Fibroblast of lung (primary cell): ENCODE measurements at regions not wholly inside any gene's neighbourhood (a gene's known extent, or its start where the extent isn't known, plus 50 kb on each side); places are given as distances from the start of the nearest gene placed in this dataset.

Source experiments
- CTCF ChIP-seq, 2 donors: IDR thresholded peaks in 1 of 2; conservative IDR thresholded peaks in 1 of 2; 1 replicate in 1 of 2; 2 replicates in 1 of 2; pipeline ENCODE4 v1.5.1; 2011 to 2012; ENCODE audit warnings: low read length in 2 of 2, control low read depth in 1 of 2, inconsistent platforms in 1 of 2, low read depth in 1 of 2, mild to moderate bottlenecking in 1 of 2
- EZH2 ChIP-seq: IDR thresholded peaks from 2 replicates; pipeline ENCODE4 v1.5.1; 2012; ENCODE audit warnings: low read length, control low read depth, mild to moderate bottlenecking; ENCODE audit errors: missing control alignments

- TF ChIP-seq CTCF (conservative IDR thresholded peaks at IDR 0.05 in 1 of 2, IDR thresholded peaks at IDR 0.05 in 1 of 2; ENCODE audit: low read depth in 1 of 2, low read length in 2 of 2) (no peak), EZH2 (no peak)
These were observed 909.1 kb downstream of the TRHDE start for GRCh38 chr12:73181244-73181643.
